ENCODE measurements at regions not wholly inside any gene's neighbourhood (a gene's known extent, or its start where the extent isn't known, plus 50 kb on each side); places are given as distances from the start of the nearest gene placed in this dataset.

DNA sequence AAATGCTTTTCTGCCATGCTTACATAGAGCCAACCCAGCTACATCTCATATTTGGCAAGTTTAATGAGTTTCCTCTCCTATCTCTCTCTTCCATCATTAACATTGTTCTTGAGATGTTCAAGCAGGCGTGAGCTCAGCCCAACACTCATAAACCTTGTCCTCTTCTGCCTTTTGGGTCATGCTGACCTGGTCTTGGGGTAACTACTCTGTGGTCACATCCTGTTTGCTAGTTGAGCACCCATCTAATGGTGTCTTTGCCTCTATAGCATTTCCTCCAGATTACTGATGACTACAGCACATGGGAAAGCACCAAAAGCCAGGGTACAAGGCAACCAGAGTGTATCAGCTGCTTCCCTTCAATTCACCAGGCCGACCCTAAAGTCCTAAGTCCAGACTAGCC, 366.9 kb upstream of the HNRNPA3 start:
- POLR2A ChIA-PET: no interaction called here
- no peaks in the 10 kb centered on the region for H3K9me3 ChIP-seq (ENCODE audit: control insufficient read depth, insufficient read depth, low read depth, low read length)
- no peak overlapping the region for H3K4me3 ChIP-seq (ENCODE audit: low read depth, low read length)

More for the DNA sequence above, 366.9 kb upstream of the HNRNPA3 start:
- CTCF ChIA-PET: interaction anchor here (0.5 kb wide), 1 partner anchor 244 kb away, joined by 3 read pairs; no protein-coding TSS in a partner anchor
- Histone ChIP-seq H3K4me1 (ENCODE audit: control insufficient read depth, insufficient read depth, low read length) (no peaks in the 10 kb centered on the region), H3K27ac (ENCODE audit: extremely low read depth, low read depth, low read length) (no peak overlapping the region), H3K36me3 (ENCODE audit: control insufficient read depth in 2 of 2, insufficient read depth in 1 of 2, low read length in 2 of 2) (no peaks in the 10 kb centered on the region)
- TF ChIP-seq, protein P1, sequence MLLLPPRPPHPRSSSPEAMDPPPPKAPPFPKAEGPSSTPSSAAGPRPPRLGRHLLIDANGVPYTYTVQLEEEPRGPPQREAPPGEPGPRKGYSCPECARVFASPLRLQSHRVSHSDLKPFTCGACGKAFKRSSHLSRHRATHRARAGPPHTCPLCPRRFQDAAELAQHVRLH (tag by site-specific recombination; IDR thresholded peaks at IDR 0.05): no peak
- TF ChIP-seq ZNF223 (tag by site-specific recombination; IDR thresholded peaks at IDR 0.05) (no peak), ZNF792 (tag by site-specific recombination; IDR thresholded peaks at IDR 0.05) (no peak), ZNF660 (tag by site-specific recombination; IDR thresholded peaks at IDR 0.05) (no peak), ZNF214 (tag by site-specific recombination; IDR thresholded peaks at IDR 0.05; ENCODE audit: borderline replicate concordance) (no peak), YY1 (tag by site-specific recombination; IDR thresholded peaks at IDR 0.05) (no peak), ZNF658 (tag by site-specific recombination; IDR thresholded peaks at IDR 0.05) (no peak), TCF7L2 (IDR thresholded peaks at IDR 0.05; ENCODE audit: borderline replicate concordance, low read depth, low read length) (no peak), ZNF549 (tag by site-specific recombination; IDR thresholded peaks at IDR 0.05) (no peak), ZNF302 (tag by site-specific recombination; IDR thresholded peaks at IDR 0.05; ENCODE audit: low read depth) (no peak), ZNF624 (tag by site-specific recombination; IDR thresholded peaks at IDR 0.05) (no peak)
- TF ChIP-seq, protein P2, sequence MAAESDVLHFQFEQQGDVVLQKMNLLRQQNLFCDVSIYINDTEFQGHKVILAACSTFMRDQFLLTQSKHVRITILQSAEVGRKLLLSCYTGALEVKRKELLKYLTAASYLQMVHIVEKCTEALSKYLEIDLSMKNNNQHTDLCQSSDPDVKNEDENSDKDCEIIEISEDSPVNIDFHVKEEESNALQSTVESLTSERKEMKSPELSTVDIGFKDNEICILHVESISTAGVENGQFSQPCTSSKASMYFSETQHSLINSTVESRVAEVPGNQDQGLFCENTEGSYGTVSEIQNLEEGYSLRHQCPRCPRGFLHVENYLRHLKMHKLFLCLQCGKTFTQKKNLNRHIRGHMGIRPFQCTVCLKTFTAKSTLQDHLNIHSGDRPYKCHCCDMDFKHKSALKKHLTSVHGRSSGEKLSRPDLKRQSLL (tag by site-specific recombination; IDR thresholded peaks at IDR 0.05): no peak
- TF ChIP-seq, protein P3, sequence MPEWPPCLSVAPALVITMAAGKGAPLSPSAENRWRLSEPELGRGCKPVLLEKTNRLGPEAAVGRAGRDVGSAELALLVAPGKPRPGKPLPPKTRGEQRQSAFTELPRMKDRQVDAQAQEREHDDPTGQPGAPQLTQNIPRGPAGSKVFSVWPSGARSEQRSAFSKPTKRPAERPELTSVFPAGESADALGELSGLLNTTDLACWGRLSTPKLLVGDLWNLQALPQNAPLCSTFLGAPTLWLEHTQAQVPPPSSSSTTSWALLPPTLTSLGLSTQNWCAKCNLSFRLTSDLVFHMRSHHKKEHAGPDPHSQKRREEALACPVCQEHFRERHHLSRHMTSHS (tag by site-specific recombination; IDR thresholded peaks at IDR 0.05): no peak
- TF ChIP-seq, protein P4, sequence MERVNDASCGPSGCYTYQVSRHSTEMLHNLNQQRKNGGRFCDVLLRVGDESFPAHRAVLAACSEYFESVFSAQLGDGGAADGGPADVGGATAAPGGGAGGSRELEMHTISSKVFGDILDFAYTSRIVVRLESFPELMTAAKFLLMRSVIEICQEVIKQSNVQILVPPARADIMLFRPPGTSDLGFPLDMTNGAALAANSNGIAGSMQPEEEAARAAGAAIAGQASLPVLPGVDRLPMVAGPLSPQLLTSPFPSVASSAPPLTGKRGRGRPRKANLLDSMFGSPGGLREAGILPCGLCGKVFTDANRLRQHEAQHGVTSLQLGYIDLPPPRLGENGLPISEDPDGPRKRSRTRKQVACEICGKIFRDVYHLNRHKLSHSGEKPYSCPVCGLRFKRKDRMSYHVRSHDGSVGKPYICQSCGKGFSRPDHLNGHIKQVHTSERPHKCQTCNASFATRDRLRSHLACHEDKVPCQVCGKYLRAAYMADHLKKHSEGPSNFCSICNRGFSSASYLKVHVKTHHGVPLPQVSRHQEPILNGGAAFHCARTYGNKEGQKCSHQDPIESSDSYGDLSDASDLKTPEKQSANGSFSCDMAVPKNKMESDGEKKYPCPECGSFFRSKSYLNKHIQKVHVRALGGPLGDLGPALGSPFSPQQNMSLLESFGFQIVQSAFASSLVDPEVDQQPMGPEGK (tag by site-specific recombination; IDR thresholded peaks at IDR 0.05): no peak
- TF ChIP-seq, protein P5, sequence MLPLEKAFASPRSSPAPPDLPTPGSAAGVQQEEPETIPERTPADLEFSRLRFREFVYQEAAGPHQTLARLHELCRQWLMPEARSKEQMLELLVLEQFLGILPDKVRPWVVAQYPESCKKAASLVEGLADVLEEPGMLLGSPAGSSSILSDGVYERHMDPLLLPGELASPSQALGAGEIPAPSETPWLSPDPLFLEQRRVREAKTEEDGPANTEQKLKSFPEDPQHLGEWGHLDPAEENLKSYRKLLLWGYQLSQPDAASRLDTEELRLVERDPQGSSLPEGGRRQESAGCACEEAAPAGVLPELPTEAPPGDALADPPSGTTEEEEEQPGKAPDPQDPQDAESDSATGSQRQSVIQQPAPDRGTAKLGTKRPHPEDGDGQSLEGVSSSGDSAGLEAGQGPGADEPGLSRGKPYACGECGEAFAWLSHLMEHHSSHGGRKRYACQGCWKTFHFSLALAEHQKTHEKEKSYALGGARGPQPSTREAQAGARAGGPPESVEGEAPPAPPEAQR (tag by site-specific recombination; IDR thresholded peaks at IDR 0.05): no peak
- TF ChIP-seq, protein P6, sequence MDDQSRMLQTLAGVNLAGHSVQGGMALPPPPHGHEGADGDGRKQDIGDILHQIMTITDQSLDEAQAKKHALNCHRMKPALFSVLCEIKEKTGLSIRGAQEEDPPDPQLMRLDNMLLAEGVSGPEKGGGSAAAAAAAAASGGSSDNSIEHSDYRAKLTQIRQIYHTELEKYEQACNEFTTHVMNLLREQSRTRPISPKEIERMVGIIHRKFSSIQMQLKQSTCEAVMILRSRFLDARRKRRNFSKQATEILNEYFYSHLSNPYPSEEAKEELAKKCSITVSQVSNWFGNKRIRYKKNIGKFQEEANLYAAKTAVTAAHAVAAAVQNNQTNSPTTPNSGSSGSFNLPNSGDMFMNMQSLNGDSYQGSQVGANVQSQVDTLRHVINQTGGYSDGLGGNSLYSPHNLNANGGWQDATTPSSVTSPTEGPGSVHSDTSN (CRISPR knock-in tag; IDR thresholded peaks at IDR 0.05): no peak
- TF ChIP-seq, protein P7, sequence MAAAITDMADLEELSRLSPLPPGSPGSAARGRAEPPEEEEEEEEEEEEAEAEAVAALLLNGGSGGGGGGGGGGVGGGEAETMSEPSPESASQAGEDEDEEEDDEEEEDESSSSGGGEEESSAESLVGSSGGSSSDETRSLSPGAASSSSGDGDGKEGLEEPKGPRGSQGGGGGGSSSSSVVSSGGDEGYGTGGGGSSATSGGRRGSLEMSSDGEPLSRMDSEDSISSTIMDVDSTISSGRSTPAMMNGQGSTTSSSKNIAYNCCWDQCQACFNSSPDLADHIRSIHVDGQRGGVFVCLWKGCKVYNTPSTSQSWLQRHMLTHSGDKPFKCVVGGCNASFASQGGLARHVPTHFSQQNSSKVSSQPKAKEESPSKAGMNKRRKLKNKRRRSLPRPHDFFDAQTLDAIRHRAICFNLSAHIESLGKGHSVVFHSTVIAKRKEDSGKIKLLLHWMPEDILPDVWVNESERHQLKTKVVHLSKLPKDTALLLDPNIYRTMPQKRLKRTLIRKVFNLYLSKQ (tag by site-specific recombination; IDR thresholded peaks at IDR 0.05; ENCODE audit: borderline replicate concordance): no peak
- TF ChIP-seq, protein P8, sequence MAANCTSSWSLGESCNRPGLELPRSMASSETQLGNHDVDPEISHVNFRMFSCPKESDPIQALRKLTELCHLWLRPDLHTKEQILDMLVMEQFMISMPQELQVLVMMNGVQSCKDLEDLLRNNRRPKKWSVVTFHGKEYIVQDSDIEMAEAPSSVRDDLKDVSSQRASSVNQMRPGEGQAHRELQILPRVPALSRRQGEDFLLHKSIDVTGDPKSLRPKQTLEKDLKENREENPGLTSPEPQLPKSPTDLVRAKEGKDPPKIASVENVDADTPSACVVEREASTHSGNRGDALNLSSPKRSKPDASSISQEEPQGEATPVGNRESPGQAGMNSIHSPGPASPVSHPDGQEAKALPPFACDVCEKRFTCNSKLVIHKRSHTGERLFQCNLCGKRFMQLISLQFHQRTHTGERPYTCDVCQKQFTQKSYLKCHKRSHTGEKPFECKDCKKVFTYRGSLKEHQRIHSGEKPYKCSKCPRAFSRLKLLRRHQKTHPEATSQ (tag by site-specific recombination; IDR thresholded peaks at IDR 0.05): no peak
- TF ChIP-seq, protein P9, sequence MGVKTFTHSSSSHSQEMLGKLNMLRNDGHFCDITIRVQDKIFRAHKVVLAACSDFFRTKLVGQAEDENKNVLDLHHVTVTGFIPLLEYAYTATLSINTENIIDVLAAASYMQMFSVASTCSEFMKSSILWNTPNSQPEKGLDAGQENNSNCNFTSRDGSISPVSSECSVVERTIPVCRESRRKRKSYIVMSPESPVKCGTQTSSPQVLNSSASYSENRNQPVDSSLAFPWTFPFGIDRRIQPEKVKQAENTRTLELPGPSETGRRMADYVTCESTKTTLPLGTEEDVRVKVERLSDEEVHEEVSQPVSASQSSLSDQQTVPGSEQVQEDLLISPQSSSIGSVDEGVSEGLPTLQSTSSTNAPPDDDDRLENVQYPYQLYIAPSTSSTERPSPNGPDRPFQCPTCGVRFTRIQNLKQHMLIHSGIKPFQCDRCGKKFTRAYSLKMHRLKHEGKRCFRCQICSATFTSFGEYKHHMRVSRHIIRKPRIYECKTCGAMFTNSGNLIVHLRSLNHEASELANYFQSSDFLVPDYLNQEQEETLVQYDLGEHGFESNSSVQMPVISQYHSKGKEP (tag by site-specific recombination; IDR thresholded peaks at IDR 0.05): no peak
- TF ChIP-seq, protein P10, sequence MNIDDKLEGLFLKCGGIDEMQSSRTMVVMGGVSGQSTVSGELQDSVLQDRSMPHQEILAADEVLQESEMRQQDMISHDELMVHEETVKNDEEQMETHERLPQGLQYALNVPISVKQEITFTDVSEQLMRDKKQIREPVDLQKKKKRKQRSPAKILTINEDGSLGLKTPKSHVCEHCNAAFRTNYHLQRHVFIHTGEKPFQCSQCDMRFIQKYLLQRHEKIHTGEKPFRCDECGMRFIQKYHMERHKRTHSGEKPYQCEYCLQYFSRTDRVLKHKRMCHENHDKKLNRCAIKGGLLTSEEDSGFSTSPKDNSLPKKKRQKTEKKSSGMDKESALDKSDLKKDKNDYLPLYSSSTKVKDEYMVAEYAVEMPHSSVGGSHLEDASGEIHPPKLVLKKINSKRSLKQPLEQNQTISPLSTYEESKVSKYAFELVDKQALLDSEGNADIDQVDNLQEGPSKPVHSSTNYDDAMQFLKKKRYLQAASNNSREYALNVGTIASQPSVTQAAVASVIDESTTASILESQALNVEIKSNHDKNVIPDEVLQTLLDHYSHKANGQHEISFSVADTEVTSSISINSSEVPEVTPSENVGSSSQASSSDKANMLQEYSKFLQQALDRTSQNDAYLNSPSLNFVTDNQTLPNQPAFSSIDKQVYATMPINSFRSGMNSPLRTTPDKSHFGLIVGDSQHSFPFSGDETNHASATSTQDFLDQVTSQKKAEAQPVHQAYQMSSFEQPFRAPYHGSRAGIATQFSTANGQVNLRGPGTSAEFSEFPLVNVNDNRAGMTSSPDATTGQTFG (tag by site-specific recombination; IDR thresholded peaks at IDR 0.05; ENCODE audit: borderline replicate concordance): no peak
